Activated T-helper 1 cell treated with anti-CD3 and anti-CD28 coated beads, Interleukin-12 subunit alpha, Interleukin-12 subunit beta, Interleukin-2, Interleukin-4 antibody, amounts not matched to agents 30 ng/mL and 10 ng/mL and 1 ng/mL, durations not matched to agents 14 hours and 24 hours and 36 hours (primary cell): ENCODE measurements at regions not wholly inside any gene's neighbourhood (a gene's known extent, or its start where the extent isn't known, plus 50 kb on each side); places are given as distances from the start of the nearest gene placed in this dataset.
"Not testable (repeated sequence)": the region's sequence is repeated elsewhere in the genome, so short reads cannot be mapped to it uniquely, and the experiment has no call there.

Experiments used
- DNase-seq: peaks from one replicate; pipeline ENCODE4 v3.0.0; 2021; ENCODE audit warnings: low spot score
- H3K27ac Mint-ChIP-seq: one replicate; pipeline ENCODE4 v1.8.0; 2021; ENCODE audit warnings: mild to moderate bottlenecking, mixed read lengths
- H3K27me3 Mint-ChIP-seq: one replicate; pipeline ENCODE4 v1.8.0; 2022; ENCODE audit warnings: mild to moderate bottlenecking, moderate library complexity, mixed read lengths; ENCODE audit not compliant: insufficient read depth
- H3K36me3 Mint-ChIP-seq: one replicate; pipeline ENCODE4 v1.8.0; 2021; ENCODE audit warnings: low read depth, mixed read lengths
- H3K4me1 Mint-ChIP-seq: one replicate; pipeline ENCODE4 v1.8.0; 2021; ENCODE audit warnings: low read depth, mixed read lengths
- H3K4me3 Mint-ChIP-seq: one replicate; pipeline ENCODE4 v1.8.0; 2021; ENCODE audit warnings: mild to moderate bottlenecking, moderate library complexity, mixed read lengths
- H3K9me3 Mint-ChIP-seq: one replicate; pipeline ENCODE4 v1.8.0; 2021; ENCODE audit warnings: mixed read lengths
- intact Hi-C: fragments of 100-400 bp; cut with micrococcal nuclease; formaldehyde crosslinking; loops from one replicate; pipeline ENCODE4 v1.15.1; 2024

DNA sequence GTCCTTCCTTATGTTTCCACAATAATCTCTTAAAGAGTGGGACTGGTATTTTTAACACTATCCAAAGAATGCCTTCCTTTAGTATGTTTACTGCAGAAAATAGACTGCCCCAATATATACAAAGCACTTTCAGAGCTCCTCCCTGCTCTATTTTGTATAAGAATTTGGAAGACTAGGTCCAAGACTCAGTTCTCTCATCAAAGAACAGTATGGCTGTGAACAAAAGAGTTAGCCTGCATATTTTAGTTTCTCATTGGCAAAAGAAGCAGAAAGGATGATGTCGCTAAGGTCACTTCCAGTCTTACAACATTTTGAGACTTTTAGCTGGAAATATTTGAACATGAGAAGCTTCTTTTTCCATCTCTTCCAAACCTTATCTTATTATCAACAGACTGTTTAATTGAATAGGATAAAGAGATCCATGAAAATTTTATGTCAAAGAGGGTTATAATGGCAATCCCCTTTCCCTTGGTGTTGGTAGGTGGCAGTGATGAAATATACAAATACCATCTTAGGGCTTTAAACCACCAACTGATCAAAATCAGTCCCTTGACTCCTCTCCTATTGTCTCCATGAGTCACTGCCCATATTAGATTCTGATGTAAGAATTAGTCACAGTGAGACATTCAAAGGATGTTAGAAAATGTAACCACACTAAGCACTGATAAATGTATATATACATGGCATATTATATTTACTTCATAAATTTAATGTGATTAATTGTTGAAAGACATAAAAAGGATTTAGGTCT, 266.9 kb upstream of the DSEL start:
- Mint-ChIP-seq H3K9me3 (no peaks in the 10 kb centered on the region), H3K4me1 (no peaks in the 10 kb centered on the region), H3K27me3 (no peaks in the 10 kb centered on the region), H3K27ac (no peak overlapping the region), H3K36me3 (no peaks in the 10 kb centered on the region), H3K4me3 (no peak overlapping the region)
- intact Hi-C loops: no loop called here
- no peak for DNase-seq

DNA sequence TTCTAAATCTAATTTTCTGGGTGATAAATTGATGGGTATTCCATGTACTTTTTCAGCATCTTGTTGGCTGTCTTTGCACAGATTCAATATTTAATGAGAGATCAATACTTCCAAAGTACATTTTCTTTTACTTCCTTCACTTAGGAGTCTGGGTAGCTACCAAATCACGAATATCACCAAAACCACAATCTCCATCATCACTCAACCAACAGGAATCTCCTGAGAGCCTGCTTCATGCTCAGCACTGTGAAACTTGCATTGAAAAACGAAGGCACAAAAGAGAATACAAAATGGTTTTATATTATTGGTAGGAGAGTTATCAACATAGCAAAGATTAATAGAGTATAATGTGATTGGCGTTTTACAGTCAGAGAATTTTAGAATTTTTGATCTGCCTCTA, 261.5 kb upstream of the DSEL start:
- Mint-ChIP-seq H3K27me3 (no peaks in the 10 kb centered on the region), H3K36me3 (no peaks in the 10 kb centered on the region), H3K4me3 (no peak overlapping the region), H3K27ac (no peak overlapping the region), H3K4me1 (no peaks in the 10 kb centered on the region), H3K9me3 (no peaks in the 10 kb centered on the region)
- no peak for DNase-seq
- intact Hi-C loops: no loop called here

DNA sequence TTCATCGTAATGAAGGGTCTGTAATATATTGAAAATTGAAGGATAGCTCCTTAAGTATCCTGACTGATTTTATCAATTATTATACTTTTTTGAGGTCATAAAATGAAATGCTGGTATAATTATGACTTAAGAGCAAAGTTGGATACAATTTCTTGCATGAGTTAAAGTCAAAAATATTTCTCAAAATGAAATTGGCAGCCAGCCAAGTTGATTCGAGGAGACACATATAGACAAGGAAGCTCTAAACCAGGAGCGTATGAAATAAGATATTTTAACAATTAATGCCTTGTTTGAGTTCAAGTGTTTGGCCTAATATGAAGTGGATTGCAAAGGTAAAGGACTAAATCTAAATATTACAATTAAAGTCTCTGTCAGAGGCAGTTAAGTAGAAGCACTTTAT, 260.4 kb upstream of the DSEL start:
- intact Hi-C loops: no loop called here
- no peak for DNase-seq
- H3K36me3 Mint-ChIP-seq: no peaks in the 10 kb centered on the region
- no peaks in the 10 kb centered on the region for H3K27me3 Mint-ChIP-seq
- H3K4me3 Mint-ChIP-seq: no peak overlapping the region
- no peaks in the 10 kb centered on the region for H3K4me1 Mint-ChIP-seq
- no peaks in the 10 kb centered on the region for H3K9me3 Mint-ChIP-seq
- H3K27ac Mint-ChIP-seq: no peak overlapping the region

DNA sequence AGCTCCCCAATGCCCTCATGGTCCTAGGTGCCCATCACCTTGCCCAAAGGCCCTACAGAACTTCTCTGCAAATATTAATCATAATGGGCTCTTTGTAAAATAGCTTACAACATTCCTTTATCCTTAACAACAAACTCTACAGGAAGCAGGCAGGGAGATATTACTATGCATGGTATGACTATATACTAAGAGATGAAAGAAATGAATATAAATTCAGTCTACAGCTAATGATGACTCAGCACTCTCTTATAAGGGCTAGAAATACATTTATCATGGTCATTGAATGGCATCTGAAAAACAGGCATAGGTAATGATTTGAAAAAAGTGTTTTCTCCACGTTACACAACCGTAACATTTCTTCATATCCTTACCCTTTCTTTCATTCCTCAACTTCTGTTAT, 254.8 kb upstream of the DSEL start:
- no peak overlapping the region for H3K4me3 Mint-ChIP-seq
- no peaks in the 10 kb centered on the region for H3K9me3 Mint-ChIP-seq
- no peaks in the 10 kb centered on the region for H3K36me3 Mint-ChIP-seq
- no peak for DNase-seq
- no peaks in the 10 kb centered on the region for H3K4me1 Mint-ChIP-seq
- H3K27me3 Mint-ChIP-seq: no peaks in the 10 kb centered on the region
- intact Hi-C loops: no loop called here
- no peak overlapping the region for H3K27ac Mint-ChIP-seq

DNA sequence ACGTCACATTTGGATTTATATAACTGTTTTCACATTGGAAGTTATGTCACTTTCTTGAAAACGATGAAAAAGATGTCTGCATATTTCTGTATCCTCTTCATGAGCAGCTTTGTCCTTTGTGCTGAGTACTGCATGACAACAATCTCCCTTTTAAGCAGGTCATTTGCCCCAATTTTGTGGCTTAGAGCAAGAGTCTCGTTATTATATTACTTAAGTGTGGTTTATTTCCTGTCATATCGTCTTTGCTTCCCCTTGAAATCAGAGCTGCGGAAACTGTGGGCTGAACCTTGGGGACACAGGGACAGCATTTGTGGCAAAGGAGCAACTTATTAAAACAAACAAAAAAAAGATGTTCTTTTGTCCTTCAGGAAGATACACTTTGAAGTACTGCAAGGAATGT, 254.0 kb upstream of the DSEL start:
- no peaks in the 10 kb centered on the region for H3K36me3 Mint-ChIP-seq
- intact Hi-C loops: no loop called here
- H3K9me3 Mint-ChIP-seq: no peaks in the 10 kb centered on the region
- no peaks in the 10 kb centered on the region for H3K4me1 Mint-ChIP-seq
- no peaks in the 10 kb centered on the region for H3K27me3 Mint-ChIP-seq
- H3K27ac Mint-ChIP-seq: no peak overlapping the region
- no peak for DNase-seq
- H3K4me3 Mint-ChIP-seq: no peak overlapping the region

GRCh38 chr18:67766930-67767329, 250.4 kb upstream of the DSEL start:
- Mint-ChIP-seq H3K27me3 (no peaks in the 10 kb centered on the region), H3K27ac (no peak overlapping the region), H3K4me3 (no peak overlapping the region), H3K4me1 (no peaks in the 10 kb centered on the region), H3K36me3 (no peaks in the 10 kb centered on the region), H3K9me3 (no peaks in the 10 kb centered on the region)
- intact Hi-C loops: no loop called here
- DNase-seq: no peak

DNA sequence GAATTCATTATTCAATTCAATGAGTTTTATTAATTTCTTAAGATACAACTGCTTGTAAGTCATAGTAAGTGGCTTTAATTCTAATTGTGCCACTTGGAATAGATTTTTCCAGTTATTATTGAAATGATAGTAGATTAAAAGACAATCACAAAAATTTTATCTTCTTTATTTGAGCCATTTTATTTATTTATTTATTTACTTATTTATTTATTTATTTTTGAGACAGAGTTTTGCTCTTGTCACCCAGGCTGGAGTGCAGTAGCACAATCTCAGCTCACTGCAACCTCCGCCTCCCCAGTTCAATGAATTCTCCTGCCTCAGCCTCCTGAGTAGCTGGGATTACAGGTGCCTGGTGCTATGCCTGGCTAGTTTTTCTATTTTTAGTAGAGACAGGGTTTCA, 235.7 kb upstream of the DSEL start:
- H3K27ac Mint-ChIP-seq, H3K27me3 Mint-ChIP-seq, H3K4me3 Mint-ChIP-seq, H3K36me3 Mint-ChIP-seq, H3K9me3 Mint-ChIP-seq, DNase-seq, intact Hi-C loops, H3K4me1 Mint-ChIP-seq: not testable (repeated sequence)

DNA sequence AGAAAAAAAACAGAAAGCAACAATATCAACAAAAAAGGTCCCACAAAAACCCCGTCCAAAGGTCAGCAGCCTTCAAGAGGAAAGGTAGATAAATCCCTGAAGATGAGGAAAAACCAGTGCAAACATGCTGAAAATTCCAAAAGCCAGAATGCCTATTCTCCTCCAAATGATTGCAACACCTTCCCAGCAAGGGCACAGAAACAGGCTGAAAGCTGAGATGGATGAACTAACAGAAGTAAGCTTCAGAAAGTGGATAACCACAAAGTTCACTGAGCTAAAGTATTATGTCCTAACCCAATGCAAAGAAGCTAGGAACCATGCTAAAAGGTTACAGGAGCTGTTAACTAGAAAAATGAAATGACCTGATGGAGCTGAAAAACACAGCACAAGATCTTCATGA, 226.4 kb upstream of the DSEL start:
- H3K9me3 Mint-ChIP-seq: peaks cover 26% of the 10 kb centered on the region
- no peak overlapping the region for H3K27ac Mint-ChIP-seq
- no peak for DNase-seq
- H3K4me1 Mint-ChIP-seq: no peaks in the 10 kb centered on the region
- intact Hi-C loops: no loop called here
- no peaks in the 10 kb centered on the region for H3K27me3 Mint-ChIP-seq
- H3K4me3 Mint-ChIP-seq: no peak overlapping the region
- H3K36me3 Mint-ChIP-seq: no peaks in the 10 kb centered on the region

GRCh38 chr18:67742525-67742924, 226.0 kb upstream of the DSEL start:
- H3K36me3 Mint-ChIP-seq: no peaks in the 10 kb centered on the region

GRCh38 chr18:67735506-67735905, 219.0 kb upstream of the DSEL start:
- H3K27ac Mint-ChIP-seq: no peak overlapping the region
- DNase-seq: no peak

More at GRCh38 chr18:67742525-67742924, 226.0 kb upstream of the DSEL start:
- H3K27me3 Mint-ChIP-seq: no peaks in the 10 kb centered on the region
- no peak for DNase-seq
- no peak overlapping the region for H3K4me3 Mint-ChIP-seq
- intact Hi-C loops: no loop called here
- H3K4me1 Mint-ChIP-seq: no peaks in the 10 kb centered on the region
- peaks cover 26% of the 10 kb centered on the region for H3K9me3 Mint-ChIP-seq
- H3K27ac Mint-ChIP-seq: no peak overlapping the region

GRCh38 chr18:67733088-67733487, 216.6 kb upstream of the DSEL start:
- no peak for DNase-seq
- Mint-ChIP-seq H3K4me3 (no peak overlapping the region), H3K27ac (no peak overlapping the region), H3K27me3 (no peaks in the 10 kb centered on the region), H3K36me3 (no peaks in the 10 kb centered on the region), H3K9me3 (no peaks in the 10 kb centered on the region), H3K4me1 (no peaks in the 10 kb centered on the region)
- intact Hi-C loops: no loop called here

More at GRCh38 chr18:67735506-67735905, 219.0 kb upstream of the DSEL start:
- Mint-ChIP-seq H3K4me1 (no peaks in the 10 kb centered on the region), H3K36me3 (no peaks in the 10 kb centered on the region), H3K4me3 (no peak overlapping the region), H3K9me3 (no peaks in the 10 kb centered on the region), H3K27me3 (no peaks in the 10 kb centered on the region)
- intact Hi-C loops: no loop called here

- Mint-ChIP-seq H3K4me3 (no peak overlapping the region), H3K9me3 (no peaks in the 10 kb centered on the region), H3K4me1 (no peaks in the 10 kb centered on the region), H3K27me3 (no peaks in the 10 kb centered on the region), H3K36me3 (no peaks in the 10 kb centered on the region), H3K27ac (no peak overlapping the region)
- intact Hi-C loops: no loop called here
- DNase-seq: no peak
Observed at GRCh38 chr18:67731851-67732250, 215.3 kb upstream of the DSEL start.

- no peaks in the 10 kb centered on the region for H3K27me3 Mint-ChIP-seq
- H3K4me1 Mint-ChIP-seq: no peaks in the 10 kb centered on the region
- DNase-seq: no peak
- intact Hi-C loops: no loop called here
- no peak overlapping the region for H3K27ac Mint-ChIP-seq
- no peaks in the 10 kb centered on the region for H3K36me3 Mint-ChIP-seq
- H3K9me3 Mint-ChIP-seq: no peaks in the 10 kb centered on the region
- no peak overlapping the region for H3K4me3 Mint-ChIP-seq
Observed at GRCh38 chr18:67730886-67731285, 214.4 kb upstream of the DSEL start.

DNA sequence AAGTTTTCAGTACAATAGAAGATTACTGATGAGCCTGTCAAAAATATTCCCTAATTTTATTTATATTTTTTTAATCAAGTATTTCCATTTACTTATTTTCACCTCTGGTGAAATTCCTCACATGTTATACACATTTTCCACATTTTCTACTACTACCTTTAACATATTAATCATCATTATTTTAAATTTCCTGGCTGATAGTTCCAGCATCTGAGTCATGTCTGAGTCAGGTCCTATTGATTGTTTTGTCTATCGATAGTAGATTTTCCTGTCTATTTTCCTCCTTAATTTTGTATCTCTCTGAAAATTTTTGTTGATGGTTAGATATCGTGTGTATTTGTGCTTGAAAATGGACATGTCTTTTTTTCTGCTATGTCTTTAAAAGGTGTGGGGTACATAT, 211.8 kb upstream of the DSEL start:
- DNase-seq: no peak
- Mint-ChIP-seq H3K27me3 (no peaks in the 10 kb centered on the region), H3K36me3 (no peaks in the 10 kb centered on the region), H3K4me1 (no peaks in the 10 kb centered on the region), H3K9me3 (peaks cover 4% of the 10 kb centered on the region), H3K27ac (no peak overlapping the region), H3K4me3 (no peak overlapping the region)
- intact Hi-C loops: no loop called here
